Endothelial cell (in vitro differentiated cells): ENCODE measurements at regions not wholly inside any gene's neighbourhood (a gene's known extent, or its start where the extent isn't known, plus 50 kb on each side); places are given as distances from the start of the nearest gene placed in this dataset.

Source experiments
- DNase-seq: peaks from one replicate; pipeline ENCODE4 v3.0.0; 2021; ENCODE audit warnings: low spot score
- H3K27ac Mint-ChIP-seq: one replicate; pipeline ENCODE4 v1.8.0; 2021; ENCODE audit warnings: mixed read lengths, inconsistent platforms; ENCODE audit not compliant: unreplicated experiment
- H3K27me3 Mint-ChIP-seq: one replicate; pipeline ENCODE4 v1.8.0; 2021; ENCODE audit warnings: mild to moderate bottlenecking, moderate library complexity, mixed read lengths, inconsistent platforms; ENCODE audit not compliant: unreplicated experiment
- H3K36me3 Mint-ChIP-seq: one replicate; pipeline ENCODE4 v1.8.0; 2021; ENCODE audit warnings: mild to moderate bottlenecking, low read depth, mixed read lengths, inconsistent platforms; ENCODE audit not compliant: unreplicated experiment
- H3K4me1 Mint-ChIP-seq: one replicate; pipeline ENCODE4 v1.8.0; 2021; ENCODE audit warnings: mild to moderate bottlenecking, mixed read lengths, inconsistent platforms; ENCODE audit not compliant: unreplicated experiment
- H3K4me3 Mint-ChIP-seq: one replicate; pipeline ENCODE4 v1.8.0; 2021; ENCODE audit warnings: mild to moderate bottlenecking, mixed read lengths, inconsistent platforms; ENCODE audit not compliant: unreplicated experiment
- H3K9me3 Mint-ChIP-seq: one replicate; pipeline ENCODE4 v1.8.0; 2021; ENCODE audit warnings: mixed read lengths, inconsistent platforms; ENCODE audit not compliant: unreplicated experiment
- TF ChIP-seq, protein P1 (sequence below): fragments of 200-600 bp; sonication (generic); IDR thresholded peaks from one replicate; pipeline ENCODE4 v1.5.0; 2021; ENCODE audit warnings: antibody characterized with exemption; ENCODE audit not compliant: unreplicated experiment

DNA sequence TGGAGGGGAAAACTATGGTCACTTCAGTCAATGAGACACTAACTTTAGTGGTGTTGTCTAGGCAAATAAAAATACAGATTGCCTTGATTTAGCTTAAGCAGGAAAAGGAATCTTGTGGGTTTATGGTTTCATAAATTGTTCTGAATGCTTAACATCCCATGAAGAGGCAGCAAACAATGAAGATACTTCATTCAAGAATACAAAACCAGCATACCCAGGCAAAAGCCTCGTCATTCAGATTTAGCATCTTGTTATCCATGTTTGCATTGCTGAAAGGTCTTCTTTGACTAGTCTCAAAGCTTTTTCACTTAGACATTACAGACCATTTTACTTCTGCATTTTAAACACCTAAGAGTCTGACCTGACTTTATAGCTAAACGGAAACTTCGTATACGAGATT is 272.7 kb upstream of the FSHR start:
- no peaks in the 10 kb centered on the region for H3K36me3 Mint-ChIP-seq
- peaks cover 6% of the 10 kb centered on the region for H3K4me1 Mint-ChIP-seq
- no peak overlapping the region for H3K27ac Mint-ChIP-seq
- H3K4me3 Mint-ChIP-seq, result no peak overlapping the region
- TF ChIP-seq, protein P1, sequence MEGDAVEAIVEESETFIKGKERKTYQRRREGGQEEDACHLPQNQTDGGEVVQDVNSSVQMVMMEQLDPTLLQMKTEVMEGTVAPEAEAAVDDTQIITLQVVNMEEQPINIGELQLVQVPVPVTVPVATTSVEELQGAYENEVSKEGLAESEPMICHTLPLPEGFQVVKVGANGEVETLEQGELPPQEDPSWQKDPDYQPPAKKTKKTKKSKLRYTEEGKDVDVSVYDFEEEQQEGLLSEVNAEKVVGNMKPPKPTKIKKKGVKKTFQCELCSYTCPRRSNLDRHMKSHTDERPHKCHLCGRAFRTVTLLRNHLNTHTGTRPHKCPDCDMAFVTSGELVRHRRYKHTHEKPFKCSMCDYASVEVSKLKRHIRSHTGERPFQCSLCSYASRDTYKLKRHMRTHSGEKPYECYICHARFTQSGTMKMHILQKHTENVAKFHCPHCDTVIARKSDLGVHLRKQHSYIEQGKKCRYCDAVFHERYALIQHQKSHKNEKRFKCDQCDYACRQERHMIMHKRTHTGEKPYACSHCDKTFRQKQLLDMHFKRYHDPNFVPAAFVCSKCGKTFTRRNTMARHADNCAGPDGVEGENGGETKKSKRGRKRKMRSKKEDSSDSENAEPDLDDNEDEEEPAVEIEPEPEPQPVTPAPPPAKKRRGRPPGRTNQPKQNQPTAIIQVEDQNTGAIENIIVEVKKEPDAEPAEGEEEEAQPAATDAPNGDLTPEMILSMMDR, result no peak
- H3K27me3 Mint-ChIP-seq, result peaks cover 2% of the 10 kb centered on the region
- DNase-seq, result no peak
- H3K9me3 Mint-ChIP-seq, result no peaks in the 10 kb centered on the region

- no peak overlapping the region for H3K4me3 Mint-ChIP-seq
- TF ChIP-seq, protein P1, result no peak
- no peaks in the 10 kb centered on the region for H3K4me1 Mint-ChIP-seq
- H3K27me3 Mint-ChIP-seq, result no peaks in the 10 kb centered on the region
- H3K27ac Mint-ChIP-seq, result no peak overlapping the region
- no peaks in the 10 kb centered on the region for H3K36me3 Mint-ChIP-seq
- no peaks in the 10 kb centered on the region for H3K9me3 Mint-ChIP-seq
- no peak for DNase-seq
Measured at GRCh38 chr2:49416252-49416651, 261.9 kb upstream of the FSHR start.

- no peak for DNase-seq
- no peak overlapping the region for H3K4me3 Mint-ChIP-seq
- TF ChIP-seq, protein P1, result no peak
- H3K27me3 Mint-ChIP-seq, result no peaks in the 10 kb centered on the region
- no peaks in the 10 kb centered on the region for H3K4me1 Mint-ChIP-seq
- H3K9me3 Mint-ChIP-seq, result no peaks in the 10 kb centered on the region
- H3K27ac Mint-ChIP-seq, result no peak overlapping the region
- no peaks in the 10 kb centered on the region for H3K36me3 Mint-ChIP-seq
Measured at GRCh38 chr2:49404108-49404507, 249.8 kb upstream of the FSHR start.

DNA sequence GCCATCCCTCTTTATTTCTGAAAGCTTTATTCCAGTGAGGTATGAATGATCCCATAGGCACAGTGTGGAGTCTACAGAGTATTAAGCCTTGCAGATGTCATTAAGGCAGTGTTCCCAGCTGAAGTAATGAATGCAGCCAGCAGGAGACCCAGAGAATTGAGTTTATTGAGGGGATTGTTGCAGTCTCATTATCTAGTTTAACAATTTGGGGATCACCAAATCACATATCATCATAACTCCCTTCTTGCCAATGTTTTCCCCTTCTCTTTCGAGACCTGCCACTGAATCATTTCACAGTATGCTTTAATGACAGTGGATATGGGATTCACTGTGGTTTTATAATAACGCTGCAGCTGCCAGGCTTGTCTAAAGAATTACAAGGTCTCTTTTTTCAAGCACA is 249.3 kb upstream of the FSHR start:
- no peaks in the 10 kb centered on the region for H3K4me1 Mint-ChIP-seq
- DNase-seq, result no peak
- H3K27me3 Mint-ChIP-seq, result no peaks in the 10 kb centered on the region
- no peaks in the 10 kb centered on the region for H3K36me3 Mint-ChIP-seq
- no peak overlapping the region for H3K27ac Mint-ChIP-seq
- H3K4me3 Mint-ChIP-seq, result no peak overlapping the region
- TF ChIP-seq, protein P1, result no peak
- H3K9me3 Mint-ChIP-seq, result no peaks in the 10 kb centered on the region

DNA sequence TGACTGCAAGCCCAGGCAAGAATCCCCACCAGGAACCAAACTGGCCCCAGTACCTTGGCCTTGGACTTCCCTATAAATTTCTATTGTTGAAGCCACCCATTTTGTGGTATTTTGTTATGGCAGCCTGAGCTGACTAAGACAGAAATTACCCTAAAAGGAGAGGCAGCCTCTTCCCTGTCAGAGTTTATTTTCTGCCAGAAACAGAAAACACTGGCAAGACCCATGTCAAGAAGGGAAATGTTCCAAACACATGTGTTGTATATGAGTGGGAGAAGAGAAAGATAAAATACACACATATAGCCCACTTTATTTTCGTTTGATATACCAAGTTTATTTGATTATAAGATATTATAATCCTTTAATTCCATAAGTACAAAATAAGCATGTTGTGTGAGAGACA is 225.1 kb upstream of the FSHR start:
- Mint-ChIP-seq H3K9me3 (no peaks in the 10 kb centered on the region), H3K4me1 (no peaks in the 10 kb centered on the region), H3K36me3 (no peaks in the 10 kb centered on the region), H3K4me3 (no peak overlapping the region), H3K27me3 (no peaks in the 10 kb centered on the region), H3K27ac (no peak overlapping the region)
- no peak for DNase-seq
- TF ChIP-seq, protein P1, result no peak
